Transverse colon (tissue), 4 donors: ENCODE measurements at regions not wholly inside any gene's neighbourhood (a gene's known extent, or its start where the extent isn't known, plus 50 kb on each side); places are given as distances from the start of the nearest gene placed in this dataset.

Source experiments
- DNase-seq: peaks from one replicate; pipeline ENCODE4 v3.0.0-alpha.2; 2019
- H3K27ac ChIP-seq, 4 donors: fragments of 200-600 bp; sonication (generic); 2 replicates each; pipeline ENCODE4 v1.5.1; 2016 to 2018; ENCODE audit warnings: inconsistent platforms in 4 of 4
- H3K27me3 ChIP-seq: fragments of 200-600 bp; sonication (generic); 2 replicates; pipeline ENCODE4 v1.5.1; 2017; ENCODE audit warnings: inconsistent platforms
- H3K36me3 ChIP-seq, 4 donors: fragments of 200-600 bp; sonication (generic); 2 replicates each; pipeline ENCODE4 v1.5.1; 2017 to 2019; ENCODE audit warnings: inconsistent platforms in 4 of 4
- H3K4me1 ChIP-seq, 4 donors: fragments of 200-600 bp; sonication (generic); 2 replicates each; pipeline ENCODE4 v1.5.1; 2017 to 2020; ENCODE audit warnings: inconsistent platforms in 4 of 4
- H3K4me3 ChIP-seq, 4 donors: fragments of 200-600 bp; sonication (generic); 1 replicate in 1 of 4; 2 replicates in 3 of 4; pipeline versions ENCODE4 v1.5.1 to v1.6.1; 2017 to 2019; ENCODE audit warnings: inconsistent platforms in 4 of 4
- H3K9me3 ChIP-seq, 2 donors: fragments of 200-600 bp; sonication (generic); 2 replicates each; pipeline ENCODE4 v1.5.1; 2017 to 2019; ENCODE audit warnings: inconsistent platforms in 2 of 2
- EP300 ChIP-seq: sonication (generic); formaldehyde crosslinking; IDR thresholded peaks from one replicate; pipeline ENCODE4 v1.6.1; 2017; ENCODE audit warnings: antibody characterized with exemption, low read depth
- POLR2A ChIP-seq: fragments of 450-650 bp; IDR thresholded peaks from one replicate; pipeline ENCODE4 v1.6.1; 2016; ENCODE audit warnings: antibody characterized with exemption, mild to moderate bottlenecking, moderate library complexity
- POLR2AphosphoS5 ChIP-seq, 3 donors: sonication (generic); formaldehyde crosslinking; IDR thresholded peaks; one replicate each; pipeline ENCODE4 v1.6.1; 2016; ENCODE audit warnings: antibody characterized with exemption in 3 of 3
- WGBS, 2 donors: methylation state at CpG; one replicate each; pipeline ENCODE4 v1.1.5; 2018; ENCODE audit warnings: low coverage in 1 of 2; 5-methylcytosine and 5-hydroxymethylcytosine counted together
- in situ Hi-C, 4 donors: fragments of 200-750 bp; cut with MboI; loops; one replicate each; pipeline versions ENCODE4 v1.15.0 to v1.15.1; 2017; ENCODE audit warnings: low sequenced_read_pairs in 3 of 4, low pct_ligation_motif_present in 1 of 4, low pct_unique_long_range_greater_than_20kb in 1 of 4
- intact Hi-C: fragments of 100-400 bp; cut with DNase I; formaldehyde crosslinking; loops from one replicate; pipeline ENCODE4 v1.15.1; 2023; ENCODE audit warnings: low total_unique reads
- TF ChIP-seq, protein P1 (sequence below), 5 experiments: fragments of 200-600 bp in 3 of 5; fragments of 450-650 bp in 2 of 5; sonication (generic) in 3 of 5; IDR thresholded peaks; 1 replicate in 2 of 5; 2 replicates in 3 of 5; pipeline ENCODE4 v1.5.1; 2016 to 2017; ENCODE audit warnings: antibody characterized with exemption in 5 of 5, inconsistent platforms in 3 of 5, mild to moderate bottlenecking in 2 of 5, moderate library complexity in 1 of 5

DNA sequence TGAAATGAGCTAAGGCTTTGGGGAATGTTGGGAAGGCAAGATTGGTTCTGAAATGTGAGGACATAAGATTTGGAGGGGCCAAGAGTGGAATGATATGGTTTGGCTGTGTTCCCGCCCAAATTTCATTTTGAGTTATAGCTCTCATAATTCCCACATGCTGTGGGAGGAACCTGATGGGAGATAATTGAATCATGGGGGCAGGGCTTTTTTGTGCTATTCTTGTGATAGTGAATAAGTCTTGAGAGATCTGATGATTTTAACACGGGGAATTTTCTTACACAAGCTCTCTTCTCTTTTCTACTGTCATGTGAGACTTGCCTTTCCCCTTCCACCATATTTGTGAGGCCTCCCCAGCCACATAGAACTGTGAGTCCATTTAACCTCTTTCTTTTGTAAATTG lies 157.6 kb upstream of the C1QTNF7 start:
- no peaks in the 10 kb centered on the region for H3K4me1 ChIP-seq
- 67 to 87% methylated on average over 1 to 2 of the region's 2 CpGs for WGBS, 2 donors
- DNase-seq, result no peak
- H3K27me3 ChIP-seq, result no peaks in the 10 kb centered on the region
- intact Hi-C loops, result no loop called here
- no peak overlapping the region for H3K27ac ChIP-seq
- no peaks in the 10 kb centered on the region for H3K36me3 ChIP-seq
- H3K9me3 ChIP-seq, result peaks cover 6 to 19% of the 10 kb centered on the region in 2 donors
- no peak overlapping the region for H3K4me3 ChIP-seq
- in situ Hi-C loops, result no loop called here
- TF ChIP-seq EP300 (no peak), POLR2A (no peak), POLR2AphosphoS5 (IDR thresholded peaks at IDR 0.05) (no peak)
- TF ChIP-seq, protein P1, sequence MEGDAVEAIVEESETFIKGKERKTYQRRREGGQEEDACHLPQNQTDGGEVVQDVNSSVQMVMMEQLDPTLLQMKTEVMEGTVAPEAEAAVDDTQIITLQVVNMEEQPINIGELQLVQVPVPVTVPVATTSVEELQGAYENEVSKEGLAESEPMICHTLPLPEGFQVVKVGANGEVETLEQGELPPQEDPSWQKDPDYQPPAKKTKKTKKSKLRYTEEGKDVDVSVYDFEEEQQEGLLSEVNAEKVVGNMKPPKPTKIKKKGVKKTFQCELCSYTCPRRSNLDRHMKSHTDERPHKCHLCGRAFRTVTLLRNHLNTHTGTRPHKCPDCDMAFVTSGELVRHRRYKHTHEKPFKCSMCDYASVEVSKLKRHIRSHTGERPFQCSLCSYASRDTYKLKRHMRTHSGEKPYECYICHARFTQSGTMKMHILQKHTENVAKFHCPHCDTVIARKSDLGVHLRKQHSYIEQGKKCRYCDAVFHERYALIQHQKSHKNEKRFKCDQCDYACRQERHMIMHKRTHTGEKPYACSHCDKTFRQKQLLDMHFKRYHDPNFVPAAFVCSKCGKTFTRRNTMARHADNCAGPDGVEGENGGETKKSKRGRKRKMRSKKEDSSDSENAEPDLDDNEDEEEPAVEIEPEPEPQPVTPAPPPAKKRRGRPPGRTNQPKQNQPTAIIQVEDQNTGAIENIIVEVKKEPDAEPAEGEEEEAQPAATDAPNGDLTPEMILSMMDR (IDR thresholded peaks at IDR 0.05), result no peak

DNA sequence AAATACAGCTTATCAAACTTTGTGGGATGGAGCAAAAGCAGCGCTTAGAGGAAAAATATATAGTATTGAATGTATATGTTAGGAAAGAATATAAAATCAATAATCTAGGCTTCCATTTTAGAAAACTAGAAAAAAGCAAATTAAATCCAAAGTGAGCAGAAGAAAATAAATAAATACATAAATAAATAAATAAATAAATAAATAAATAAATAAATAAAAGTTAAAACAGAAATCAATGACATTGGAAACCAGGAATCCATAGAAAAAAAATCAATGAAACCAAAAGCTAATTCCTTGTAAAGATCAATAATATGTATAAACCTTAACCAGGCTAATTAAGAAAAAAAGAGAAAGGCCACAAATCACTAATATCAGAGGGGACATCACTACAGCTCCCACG lies 141.8 kb upstream of the C1QTNF7 start:
- H3K4me3 ChIP-seq, result no peak overlapping the region
- no peaks in the 10 kb centered on the region for H3K4me1 ChIP-seq
- WGBS, 2 donors, result 90 to 95% methylated on average over 2 of the region's 2 CpGs
- intact Hi-C loops, result no loop called here
- H3K9me3 ChIP-seq, result no peaks in the 10 kb centered on the region
- TF ChIP-seq EP300 (no peak), POLR2AphosphoS5 (IDR thresholded peaks at IDR 0.05) (no peak)
- TF ChIP-seq, protein P1 (IDR thresholded peaks at IDR 0.05), result no peak
- H3K36me3 ChIP-seq, result no peaks in the 10 kb centered on the region
- H3K27me3 ChIP-seq, result no peaks in the 10 kb centered on the region
- DNase-seq, result no peak
- in situ Hi-C loops, result no loop called here
- no peak overlapping the region for H3K27ac ChIP-seq

DNA sequence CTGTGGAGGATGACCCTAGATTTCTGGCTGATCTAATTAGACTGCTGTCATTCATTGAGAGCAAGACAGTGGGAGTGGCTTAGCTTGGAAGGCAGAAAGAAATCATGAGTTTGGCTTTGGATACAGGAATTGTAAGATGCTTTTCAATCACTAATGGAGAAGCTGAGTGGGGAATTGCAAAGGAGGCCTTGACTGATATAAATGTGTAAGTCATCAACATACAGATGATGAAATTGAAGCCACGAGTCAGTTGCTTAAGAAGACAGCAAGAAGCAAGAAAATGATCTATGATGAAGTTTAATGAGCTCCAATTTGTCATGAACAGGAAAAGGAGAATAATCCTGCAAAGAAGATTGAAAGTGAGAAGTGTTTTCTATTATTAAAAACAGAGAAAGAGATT lies 136.7 kb upstream of the C1QTNF7 start:
- DNase-seq, result no peak
- H3K36me3 ChIP-seq, result no peaks in the 10 kb centered on the region
- intact Hi-C loops, result no loop called here
- 29 to 35% methylated on average over 1 of the region's 1 CpG for WGBS, 2 donors
- H3K4me1 ChIP-seq, result no peaks in the 10 kb centered on the region
- no peak for TF ChIP-seq POLR2AphosphoS5 (IDR thresholded peaks at IDR 0.05)
- TF ChIP-seq POLR2A, result no peak
- TF ChIP-seq, protein P1 (IDR thresholded peaks at IDR 0.05), result no peak
- no peak for TF ChIP-seq EP300
- no peaks in the 10 kb centered on the region for H3K9me3 ChIP-seq
- no peak overlapping the region for H3K4me3 ChIP-seq
- H3K27ac ChIP-seq, result no peak overlapping the region
- no peaks in the 10 kb centered on the region for H3K27me3 ChIP-seq
- in situ Hi-C loops, result no loop called here

DNA sequence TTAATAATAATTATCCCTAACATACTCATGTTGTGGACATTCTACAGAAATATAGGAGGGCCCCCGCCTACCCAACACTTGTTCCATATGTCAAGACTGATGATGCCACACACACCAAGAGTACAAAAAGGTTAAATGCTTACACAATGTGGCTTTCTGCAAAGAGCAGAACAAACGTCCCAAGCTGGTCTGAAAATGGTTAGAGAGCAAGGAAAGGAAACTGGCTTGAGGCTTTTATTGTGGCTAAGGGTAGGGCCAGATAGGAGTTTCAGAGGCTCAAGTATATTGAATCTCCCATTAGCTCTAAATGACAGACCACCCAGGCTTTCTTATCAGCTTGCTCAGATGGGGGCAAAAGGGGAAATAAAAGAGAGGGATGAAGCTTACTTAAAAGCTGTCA lies 134.1 kb upstream of the C1QTNF7 start:
- Histone ChIP-seq H3K27ac (no peak overlapping the region), H3K9me3 (no peaks in the 10 kb centered on the region), H3K4me3 (no peak overlapping the region), H3K4me1 (no peaks in the 10 kb centered on the region), H3K27me3 (no peaks in the 10 kb centered on the region), H3K36me3 (no peaks in the 10 kb centered on the region)
- no peak for DNase-seq
- in situ Hi-C loops, result no loop called here
- WGBS, 2 donors, result 48 to 55% methylated on average over 2 of the region's 2 CpGs
- TF ChIP-seq EP300 (no peak), POLR2A (no peak), POLR2AphosphoS5 (IDR thresholded peaks at IDR 0.05) (no peak)
- TF ChIP-seq, protein P1 (IDR thresholded peaks at IDR 0.05), result no peak
- intact Hi-C loops, result no loop called here
